ENCODE measurements at regions not wholly inside any gene's neighbourhood (a gene's known extent, or its start where the extent isn't known, plus 50 kb on each side); places are given as distances from the start of the nearest gene placed in this dataset.
"Not testable (repeated sequence)": the region's sequence is repeated elsewhere in the genome, so short reads cannot be mapped to it uniquely, and the experiment has no call there.

- DNase-seq (ENCODE audit: low read depth in 2 of 2), result no peak
Measured at GRCh38 chr5:56659971-56660370, 155.4 kb upstream of the MAP3K1 start.

GRCh38 chr5:56658972-56659371 lies 156.4 kb upstream of the MAP3K1 start:
- DNase-seq (ENCODE audit: low read depth in 2 of 2), result no peak

- DNase-seq (ENCODE audit: low read depth in 2 of 2), result no peak
Measured at GRCh38 chr5:56656846-56657726, 158.3 kb upstream of the MAP3K1 start.

- no peak for DNase-seq (ENCODE audit: low read depth in 2 of 2)
Measured at GRCh38 chr5:56651893-56652292, 163.5 kb upstream of the MAP3K1 start.

- DNase-seq (ENCODE audit: low read depth in 2 of 2), result no peak
Measured at GRCh38 chr5:56650386-56650785, 165.0 kb upstream of the MAP3K1 start.

GRCh38 chr5:56649569-56649968 lies 165.8 kb upstream of the MAP3K1 start:
- no peak for DNase-seq (ENCODE audit: low read depth in 2 of 2)

GRCh38 chr5:56648460-56649034 lies 166.8 kb upstream of the MAP3K1 start:
- DNase-seq (ENCODE audit: low read depth in 2 of 2), result no peak

GRCh38 chr5:56647099-56647850 lies 168.1 kb upstream of the MAP3K1 start:
- DNase-seq (ENCODE audit: low read depth in 2 of 2), result no peak

- DNase-seq (ENCODE audit: low read depth in 2 of 2), result no peak
Measured at GRCh38 chr5:56641635-56642260, 173.6 kb upstream of the MAP3K1 start.

GRCh38 chr5:56640763-56641406 lies 174.5 kb upstream of the MAP3K1 start:
- DNase-seq (ENCODE audit: low read depth in 2 of 2), result no peak

GRCh38 chr5:56639476-56639875 lies 175.9 kb upstream of the MAP3K1 start:
- no peak for DNase-seq (ENCODE audit: low read depth in 2 of 2)

- no peak for DNase-seq (ENCODE audit: low read depth in 2 of 2)
Measured at GRCh38 chr5:56638768-56639238, 176.5 kb upstream of the MAP3K1 start.

GRCh38 chr5:56638061-56638621 lies 177.2 kb upstream of the MAP3K1 start:
- DNase-seq (ENCODE audit: low read depth in 2 of 2), result no peak

GRCh38 chr5:56637321-56637920 lies 177.9 kb upstream of the MAP3K1 start:
- DNase-seq (ENCODE audit: low read depth in 2 of 2), result no peak

GRCh38 chr5:56633950-56634349 lies 181.4 kb upstream of the MAP3K1 start:
- DNase-seq (ENCODE audit: low read depth in 2 of 2), result no peak

- DNase-seq (ENCODE audit: low read depth in 2 of 2), result no peak
Measured at GRCh38 chr5:56632939-56633338, 182.4 kb upstream of the MAP3K1 start.

- DNase-seq (ENCODE audit: low read depth in 2 of 2), result no peak
Measured at GRCh38 chr5:56632199-56632598, 183.2 kb upstream of the MAP3K1 start.

GRCh38 chr5:56631719-56632118 lies 183.6 kb upstream of the MAP3K1 start:
- DNase-seq (ENCODE audit: low read depth in 2 of 2), result no peak

- DNase-seq (ENCODE audit: low read depth in 2 of 2), result not testable (repeated sequence)
Measured at GRCh38 chr5:56628616-56629015, 186.7 kb upstream of the MAP3K1 start.

GRCh38 chr5:56625541-56625940 lies 189.8 kb upstream of the MAP3K1 start:
- DNase-seq (ENCODE audit: low read depth in 2 of 2), result no peak

- no peak for DNase-seq (ENCODE audit: low read depth in 2 of 2)
Measured at GRCh38 chr5:56624751-56625150, 190.6 kb upstream of the MAP3K1 start.

Data from stimulated activated CD4-positive, alpha-beta T cell treated with anti-CD3 and anti-CD28 coated beads, Interleukin-12 subunit alpha, Interleukin-12 subunit beta, amount 100 ng/mL, for 24 hours (primary cell).